Activated CD4-positive, alpha-beta memory T cell treated with anti-CD3 and anti-CD28 coated beads, Interleukin-2, amount 10 ng/mL, durations not matched to agents 7 days and 5 days (primary cell): ENCODE measurements at regions not wholly inside any gene's neighbourhood (a gene's known extent, or its start where the extent isn't known, plus 50 kb on each side); places are given as distances from the start of the nearest gene placed in this dataset.

Experiments
- CTCF ChIA-PET: fragments of 350-600 bp; sonication (Branson Sonifier 250); formaldehyde crosslinking; loops from one replicate; lab custom pipeline; 2021; ENCODE audit warnings: antibody characterized with exemption, inconsistent platforms; lab: Charles Lee
- POLR2A ChIA-PET: fragments of 350-600 bp; sonication (Branson Sonifier 250); formaldehyde crosslinking; loops from one replicate; lab custom pipeline; 2021; ENCODE audit warnings: antibody characterized with exemption; lab: Charles Lee
- DNase-seq: peaks from one replicate; pipeline ENCODE4 v3.0.0-alpha.2; 2020
- H3K27ac Mint-ChIP-seq: one replicate; pipeline ENCODE4 v1.8.0; 2021; ENCODE audit warnings: mild to moderate bottlenecking, mixed read lengths
- H3K27me3 Mint-ChIP-seq: one replicate; pipeline ENCODE4 v1.8.0; 2021; ENCODE audit warnings: mixed read lengths
- H3K36me3 Mint-ChIP-seq: one replicate; pipeline ENCODE4 v1.8.0; 2021; ENCODE audit warnings: low read depth, mixed read lengths
- H3K4me1 Mint-ChIP-seq: one replicate; pipeline ENCODE4 v1.8.0; 2021; ENCODE audit warnings: mixed read lengths
- H3K4me3 Mint-ChIP-seq: one replicate; pipeline ENCODE4 v1.8.0; 2021; ENCODE audit warnings: mild to moderate bottlenecking, mixed read lengths
- H3K9me3 Mint-ChIP-seq: one replicate; pipeline ENCODE4 v1.8.0; 2021; ENCODE audit warnings: mixed read lengths

DNA sequence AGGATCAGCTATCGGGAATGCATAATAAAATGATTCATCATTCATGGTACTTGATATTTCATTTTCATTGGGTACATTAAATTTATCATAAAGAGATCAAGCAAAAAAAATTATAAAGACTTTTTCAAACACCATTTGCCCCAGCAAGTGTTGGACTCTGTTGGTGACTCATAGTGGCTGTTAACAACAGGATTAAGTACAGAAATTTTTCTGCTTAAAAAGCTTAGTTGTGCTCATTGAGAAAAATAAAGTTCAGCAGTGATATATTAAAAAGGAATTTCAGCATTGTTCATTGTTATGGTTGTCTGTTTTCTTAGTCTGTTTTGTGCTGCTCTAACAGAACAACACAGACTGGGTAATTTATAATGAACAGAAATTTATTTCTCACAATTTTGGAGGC lies 86.2 kb upstream of the PCDH10 start:
- CTCF ChIA-PET, result no interaction called here
- no peak for DNase-seq
- Mint-ChIP-seq H3K27me3 (no peaks in the 10 kb centered on the region), H3K36me3 (no peaks in the 10 kb centered on the region), H3K9me3 (peaks cover 10% of the 10 kb centered on the region), H3K27ac (no peak overlapping the region), H3K4me3 (no peak overlapping the region), H3K4me1 (no peaks in the 10 kb centered on the region)
- POLR2A ChIA-PET, result no interaction called here

DNA sequence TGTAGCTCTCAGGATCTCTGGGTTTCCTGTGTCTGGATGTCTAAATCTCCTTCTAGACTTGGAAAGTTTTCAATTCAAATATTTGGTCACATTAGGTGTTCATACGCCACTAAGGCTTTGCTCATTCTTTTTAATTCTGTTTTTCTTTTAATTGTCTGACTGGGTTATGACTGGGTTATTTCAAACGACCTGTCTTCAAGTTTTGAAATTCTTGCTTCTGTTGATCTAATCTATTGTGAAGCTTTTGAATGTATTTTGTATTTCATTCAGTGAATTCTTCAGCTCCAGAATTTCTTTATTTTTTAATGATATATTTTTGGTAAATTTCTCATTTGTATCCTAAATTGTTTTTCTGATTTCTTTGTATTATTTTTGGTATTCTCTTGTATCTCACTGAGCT lies 81.0 kb upstream of the PCDH10 start:
- no peak overlapping the region for H3K4me3 Mint-ChIP-seq
- peaks cover 22% of the 10 kb centered on the region for H3K9me3 Mint-ChIP-seq
- no peak overlapping the region for H3K27ac Mint-ChIP-seq
- ChIA-PET POLR2A (no interaction called here), CTCF (no interaction called here)
- H3K27me3 Mint-ChIP-seq, result no peaks in the 10 kb centered on the region
- H3K36me3 Mint-ChIP-seq, result no peaks in the 10 kb centered on the region
- DNase-seq, result no peak
- H3K4me1 Mint-ChIP-seq, result no peaks in the 10 kb centered on the region

DNA sequence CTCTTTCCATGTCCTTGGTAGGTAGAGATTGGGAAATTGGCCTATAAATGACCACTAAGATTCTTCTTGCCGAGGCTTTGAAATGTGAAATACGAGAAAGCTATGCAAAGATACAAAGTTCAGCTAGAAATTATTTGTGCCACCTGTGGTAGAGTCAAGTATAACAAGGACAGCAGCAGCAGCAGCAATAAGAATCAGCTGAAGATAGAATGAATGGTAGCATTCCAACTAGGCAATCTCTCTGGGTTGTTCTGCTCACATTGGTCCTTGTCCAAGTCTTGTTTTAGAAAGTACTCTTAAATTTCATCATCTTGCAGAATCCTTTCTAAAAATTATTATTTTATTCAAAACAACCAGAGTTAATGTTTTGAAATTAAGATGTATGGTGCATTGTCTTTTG lies 67.8 kb upstream of the PCDH10 start:
- ChIA-PET CTCF (no interaction called here), POLR2A (no interaction called here)
- H3K9me3 Mint-ChIP-seq, result peaks cover 8% of the 10 kb centered on the region
- no peak overlapping the region for H3K4me3 Mint-ChIP-seq
- no peaks in the 10 kb centered on the region for H3K4me1 Mint-ChIP-seq
- H3K27me3 Mint-ChIP-seq, result no peaks in the 10 kb centered on the region
- no peaks in the 10 kb centered on the region for H3K36me3 Mint-ChIP-seq
- DNase-seq, result no peak
- H3K27ac Mint-ChIP-seq, result no peak overlapping the region

DNA sequence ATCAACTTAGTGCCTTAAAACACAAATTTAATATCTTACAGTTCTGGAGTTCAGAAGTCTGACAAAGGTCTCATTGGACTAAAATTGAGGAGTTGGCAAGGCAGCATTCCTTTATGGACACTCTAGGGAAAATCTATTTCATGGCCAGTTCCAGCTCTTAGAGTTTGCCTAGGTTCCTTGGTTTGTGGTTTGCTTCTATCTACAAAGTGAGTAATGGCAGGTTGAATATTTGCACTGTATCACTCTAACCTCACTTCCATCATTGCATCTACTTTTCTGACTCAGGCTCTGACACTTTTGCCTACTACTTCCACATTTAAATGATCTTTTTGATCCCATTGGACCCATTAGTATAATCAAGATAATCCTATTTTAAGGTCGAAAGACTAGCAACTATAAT lies 64.7 kb upstream of the PCDH10 start:
- no peaks in the 10 kb centered on the region for H3K9me3 Mint-ChIP-seq
- no peak overlapping the region for H3K4me3 Mint-ChIP-seq
- no peaks in the 10 kb centered on the region for H3K27me3 Mint-ChIP-seq
- no peak overlapping the region for H3K27ac Mint-ChIP-seq
- ChIA-PET POLR2A (no interaction called here), CTCF (no interaction called here)
- no peaks in the 10 kb centered on the region for H3K4me1 Mint-ChIP-seq
- H3K36me3 Mint-ChIP-seq, result no peaks in the 10 kb centered on the region
- DNase-seq, result no peak

DNA sequence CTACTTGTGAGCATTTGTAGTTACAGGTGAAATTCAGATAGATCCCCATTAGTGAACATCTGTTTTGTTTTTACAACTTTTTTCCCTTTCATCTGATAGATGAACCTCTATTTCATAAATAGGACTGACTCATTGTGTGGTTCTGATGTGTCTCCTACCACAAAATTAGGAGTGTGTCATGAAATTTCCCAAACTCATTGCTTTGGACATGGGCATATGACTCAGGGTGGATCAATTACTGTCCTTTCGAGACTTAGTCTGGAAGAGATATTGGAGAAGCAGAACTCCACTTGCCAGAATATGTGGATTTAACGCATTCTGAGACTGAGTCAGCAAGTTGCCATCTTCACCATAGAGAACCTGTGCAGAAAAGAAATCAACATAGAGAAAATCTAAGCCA lies 53.5 kb upstream of the PCDH10 start:
- Mint-ChIP-seq H3K9me3 (no peaks in the 10 kb centered on the region), H3K27ac (no peak overlapping the region)
- CTCF ChIA-PET, result no interaction called here

DNA sequence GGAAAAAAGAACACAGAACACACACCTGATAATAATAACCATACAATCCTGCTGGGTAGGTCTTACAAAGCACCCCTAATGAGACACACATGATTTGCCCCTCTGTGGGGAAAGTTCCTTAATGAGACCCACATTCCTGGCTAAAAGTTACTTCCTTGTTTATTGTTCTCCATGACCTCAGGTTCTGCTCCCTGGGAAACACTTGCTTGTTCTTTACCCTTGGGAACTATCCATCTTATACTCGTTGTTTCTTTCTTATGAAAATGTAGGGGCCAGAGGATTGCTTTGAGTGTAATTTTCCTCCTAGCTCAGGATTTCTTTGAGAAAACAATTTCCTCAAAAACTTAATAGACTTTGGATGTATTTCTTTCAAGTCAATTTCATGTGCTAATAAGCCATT lies 52.1 kb upstream of the PCDH10 start:
- CTCF ChIA-PET, result no interaction called here
- Mint-ChIP-seq H3K27me3 (no peaks in the 10 kb centered on the region), H3K9me3 (no peaks in the 10 kb centered on the region), H3K27ac (no peak overlapping the region), H3K36me3 (no peaks in the 10 kb centered on the region), H3K4me1 (no peaks in the 10 kb centered on the region), H3K4me3 (no peak overlapping the region)
- DNase-seq, result no peak
- POLR2A ChIA-PET, result no interaction called here

More for the DNA sequence above, 53.5 kb upstream of the PCDH10 start:
- Mint-ChIP-seq H3K27me3 (no peaks in the 10 kb centered on the region), H3K4me1 (no peaks in the 10 kb centered on the region), H3K36me3 (no peaks in the 10 kb centered on the region), H3K4me3 (no peak overlapping the region)
- POLR2A ChIA-PET, result no interaction called here
- DNase-seq, result no peak
